SU-DHL-6 (cell line): ENCODE measurements at regions not wholly inside any gene's neighbourhood (a gene's known extent, or its start where the extent isn't known, plus 50 kb on each side); places are given as distances from the start of the nearest gene placed in this dataset.

Experiments
- H2AFZ ChIP-seq: fragments of 200-600 bp; sonication (generic); 2 replicates; pipeline ENCODE4 v1.6.1; 2014; ENCODE audit warnings: low read depth, mild to moderate bottlenecking, moderate library complexity, mixed read lengths, antibody characterized with exemption, low read length; ENCODE audit not compliant: severe bottlenecking
- H3F3A ChIP-seq: fragments of 200-600 bp; shearing (Covaris generic); 2 replicates; pipeline ENCODE4 v1.6.0; 2016; ENCODE audit warnings: antibody characterized with exemption, mild to moderate bottlenecking; ENCODE audit not compliant: insufficient read depth
- H3K27ac ChIP-seq: fragments of 200-600 bp; sonication (generic); 2 replicates; pipeline ENCODE4 v1.5.1; 2016; ENCODE audit warnings: low read depth, mild to moderate bottlenecking, low read length, moderate library complexity, mixed read lengths
- H3K27me3 ChIP-seq: fragments of 200-600 bp; sonication (generic), shearing (Covaris generic); 2 replicates; pipeline ENCODE4 v1.6.0; 2014; ENCODE audit warnings: mild to moderate bottlenecking, low read length
- H3K36me3 ChIP-seq: fragments of 200-600 bp; sonication (generic); 2 replicates; pipeline ENCODE4 v1.6.1; 2014; ENCODE audit warnings: mild to moderate bottlenecking, low read length, mixed read lengths
- H3K4me2 ChIP-seq: fragments of 300-600, 200-600 bp; shearing (Covaris generic), sonication (generic); 2 replicates; pipeline ENCODE4 v1.6.0; 2014; ENCODE audit warnings: low read length, low read depth, mild to moderate bottlenecking; ENCODE audit not compliant: poor library complexity, severe bottlenecking
- H3K4me3 ChIP-seq: fragments of 200-600 bp; sonication (generic); 2 replicates; pipeline ENCODE4 v1.5.1; 2014; ENCODE audit warnings: antibody characterized with exemption, low read length, mild to moderate bottlenecking, mixed read lengths; ENCODE audit not compliant: insufficient read depth, poor library complexity, severe bottlenecking
- H3K79me2 ChIP-seq: fragments of 200-600 bp; sonication (generic); 2 replicates; pipeline ENCODE4 v1.6.1; 2014; ENCODE audit warnings: mild to moderate bottlenecking, low read length, moderate library complexity; ENCODE audit not compliant: insufficient read depth
- H3K9ac ChIP-seq: fragments of 200-600 bp; sonication (generic); 2 replicates; pipeline ENCODE4 v1.7.0; 2014; ENCODE audit warnings: mild to moderate bottlenecking, low read length
- H3K9me2 ChIP-seq: fragments of 200-600 bp; sonication (generic); replicated peaks from 2 replicates; pipeline ENCODE4 v1.6.1; 2014; ENCODE audit warnings: low read length; ENCODE audit not compliant: insufficient read depth
- H3K9me3 ChIP-seq: fragments of 200-600 bp; sonication (generic); 2 replicates; pipeline ENCODE4 v1.6.1; 2014; ENCODE audit warnings: low read length, mixed read lengths; ENCODE audit not compliant: insufficient read depth
- H4K20me1 ChIP-seq: fragments of 200-600 bp; sonication (generic); 2 replicates; pipeline ENCODE4 v1.6.1; 2014; ENCODE audit warnings: low read depth, mild to moderate bottlenecking, antibody characterized with exemption, low read length, moderate library complexity, mixed read lengths
- EZH2phosphoT487 ChIP-seq: fragments of 200-600 bp; sonication (generic), shearing (Covaris generic); conservative IDR thresholded peaks from 2 replicates; pipeline ENCODE4 v1.6.1; 2018; ENCODE audit warnings: mild to moderate bottlenecking, antibody characterized with exemption, low read length, moderate library complexity, mixed read lengths
- TF ChIP-seq, protein P1 (sequence below): fragments of 200-600 bp; sonication (generic); IDR thresholded peaks from one replicate; pipeline ENCODE4 v1.5.1; 2017; ENCODE audit warnings: antibody characterized with exemption, mild to moderate bottlenecking, low read length, moderate library complexity; ENCODE audit not compliant: insufficient read depth, poor library complexity, severe bottlenecking

DNA sequence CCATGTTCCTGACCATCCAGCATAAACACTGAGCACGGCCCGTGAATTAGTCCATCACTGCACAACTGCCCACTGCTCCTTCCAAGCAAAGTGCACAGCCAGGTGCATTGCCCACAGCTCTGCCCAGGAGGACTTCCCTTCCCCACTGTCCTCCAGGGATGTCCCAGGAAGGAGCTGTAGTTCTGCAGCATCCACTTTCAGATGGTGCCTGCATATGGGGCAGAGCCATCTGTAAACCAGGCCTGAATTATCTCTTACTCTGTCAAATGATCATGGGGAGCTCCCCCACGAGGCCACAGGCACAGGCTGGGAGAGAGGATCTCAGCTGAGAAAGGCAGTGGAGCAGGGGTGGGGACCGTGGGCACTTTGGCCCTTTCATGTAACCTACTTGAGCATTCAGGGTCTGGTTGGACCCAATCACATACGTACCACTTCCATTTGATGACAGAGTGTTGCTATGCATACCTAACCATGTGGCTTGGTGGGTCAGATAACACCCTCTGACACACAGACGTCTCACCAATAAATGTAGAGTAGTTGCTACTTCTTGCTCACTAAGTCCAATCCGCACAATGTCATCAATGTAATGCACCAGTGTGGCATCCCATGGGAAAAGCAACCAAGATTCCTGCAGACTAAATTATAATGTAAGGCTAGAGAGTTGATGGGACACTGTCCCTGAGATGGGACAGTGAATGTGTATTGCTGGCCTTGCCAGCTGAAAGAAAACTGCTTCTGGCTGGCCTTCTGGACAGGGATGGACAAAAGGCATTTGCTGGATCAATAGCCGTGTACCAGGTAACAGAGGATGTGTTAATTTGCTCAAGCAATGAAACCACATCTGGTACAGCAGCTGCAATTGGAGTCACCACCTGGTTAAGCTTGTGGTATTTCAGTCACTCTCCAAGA, 113.8 kb upstream of the C14orf180 start:
- Histone ChIP-seq H3K9ac (no peak overlapping the region), H3K79me2 (no peaks in the 10 kb centered on the region), H3K9me3 (no peaks in the 10 kb centered on the region), H4K20me1 (no peaks in the 10 kb centered on the region), H2AFZ (no peak overlapping the region), H3K4me3 (no peak overlapping the region), H3K27ac (no peak overlapping the region), H3F3A (no peaks in the 10 kb centered on the region), H3K27me3 (no peaks in the 10 kb centered on the region), H3K4me2 (no peak overlapping the region), H3K36me3 (no peaks in the 10 kb centered on the region), H3K9me2 (no peaks in the 10 kb centered on the region)
- TF ChIP-seq EZH2phosphoT487, result no peak
- TF ChIP-seq, protein P1, sequence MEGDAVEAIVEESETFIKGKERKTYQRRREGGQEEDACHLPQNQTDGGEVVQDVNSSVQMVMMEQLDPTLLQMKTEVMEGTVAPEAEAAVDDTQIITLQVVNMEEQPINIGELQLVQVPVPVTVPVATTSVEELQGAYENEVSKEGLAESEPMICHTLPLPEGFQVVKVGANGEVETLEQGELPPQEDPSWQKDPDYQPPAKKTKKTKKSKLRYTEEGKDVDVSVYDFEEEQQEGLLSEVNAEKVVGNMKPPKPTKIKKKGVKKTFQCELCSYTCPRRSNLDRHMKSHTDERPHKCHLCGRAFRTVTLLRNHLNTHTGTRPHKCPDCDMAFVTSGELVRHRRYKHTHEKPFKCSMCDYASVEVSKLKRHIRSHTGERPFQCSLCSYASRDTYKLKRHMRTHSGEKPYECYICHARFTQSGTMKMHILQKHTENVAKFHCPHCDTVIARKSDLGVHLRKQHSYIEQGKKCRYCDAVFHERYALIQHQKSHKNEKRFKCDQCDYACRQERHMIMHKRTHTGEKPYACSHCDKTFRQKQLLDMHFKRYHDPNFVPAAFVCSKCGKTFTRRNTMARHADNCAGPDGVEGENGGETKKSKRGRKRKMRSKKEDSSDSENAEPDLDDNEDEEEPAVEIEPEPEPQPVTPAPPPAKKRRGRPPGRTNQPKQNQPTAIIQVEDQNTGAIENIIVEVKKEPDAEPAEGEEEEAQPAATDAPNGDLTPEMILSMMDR, result no peak

DNA sequence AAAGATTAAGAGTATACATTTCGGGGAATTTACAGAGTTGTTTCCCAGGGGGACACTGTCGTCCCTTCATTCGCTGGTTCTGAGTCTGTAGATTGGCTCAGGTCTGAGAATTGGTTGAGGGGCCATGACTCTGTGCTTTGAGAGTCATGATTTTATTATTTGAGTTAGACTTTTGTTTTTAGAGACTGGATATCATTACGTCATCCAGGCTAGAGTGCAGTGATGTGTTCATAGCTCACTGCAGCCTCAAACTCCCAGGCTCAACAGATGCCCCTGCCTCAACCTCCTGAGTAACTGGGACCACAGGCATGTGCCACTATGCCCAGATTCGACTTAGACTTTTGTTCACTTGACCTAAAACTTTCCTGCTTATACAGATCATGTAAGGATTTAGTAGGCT, 112.3 kb upstream of the C14orf180 start:
- Histone ChIP-seq H3K9ac (no peak overlapping the region), H3K4me2 (no peak overlapping the region), H3K27ac (no peak overlapping the region), H3K36me3 (no peaks in the 10 kb centered on the region), H3K4me3 (no peak overlapping the region), H2AFZ (no peak overlapping the region), H3K79me2 (no peaks in the 10 kb centered on the region), H4K20me1 (no peaks in the 10 kb centered on the region), H3F3A (no peaks in the 10 kb centered on the region), H3K9me2 (no peaks in the 10 kb centered on the region), H3K9me3 (no peaks in the 10 kb centered on the region), H3K27me3 (no peaks in the 10 kb centered on the region)
- TF ChIP-seq EZH2phosphoT487, result no peak
- TF ChIP-seq, protein P1, result no peak

DNA sequence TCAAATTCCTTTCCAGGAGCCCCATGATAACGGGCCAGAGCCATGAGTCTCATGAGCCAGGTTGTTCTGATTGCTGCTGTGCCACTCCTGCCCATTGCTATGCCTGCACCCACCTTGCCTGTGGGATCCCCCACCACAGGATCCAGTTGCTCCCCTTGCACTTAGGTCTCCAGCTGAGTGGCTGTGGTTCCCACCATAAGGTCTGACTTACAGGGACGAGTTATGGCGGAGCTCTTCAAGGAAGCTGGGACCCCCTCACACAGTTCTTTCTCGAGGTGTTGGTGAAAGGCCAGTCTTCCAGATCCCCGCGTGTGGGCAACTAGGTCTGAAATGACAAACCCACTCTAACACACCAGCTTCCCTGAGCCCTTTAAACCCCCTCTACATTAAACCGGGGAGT, 111.9 kb upstream of the C14orf180 start:
- H3K4me2 ChIP-seq, result no peak overlapping the region
- no peak for TF ChIP-seq EZH2phosphoT487
- TF ChIP-seq, protein P1, result no peak

More for the DNA sequence above, 111.9 kb upstream of the C14orf180 start:
- no peaks in the 10 kb centered on the region for H3K36me3 ChIP-seq
- H4K20me1 ChIP-seq, result no peaks in the 10 kb centered on the region
- no peak overlapping the region for H3K27ac ChIP-seq
- no peak overlapping the region for H3K4me3 ChIP-seq
- no peaks in the 10 kb centered on the region for H3F3A ChIP-seq
- no peaks in the 10 kb centered on the region for H3K9me2 ChIP-seq
- no peaks in the 10 kb centered on the region for H3K27me3 ChIP-seq
- H3K79me2 ChIP-seq, result no peaks in the 10 kb centered on the region
- H3K9ac ChIP-seq, result no peak overlapping the region
- H3K9me3 ChIP-seq, result no peaks in the 10 kb centered on the region
- no peak overlapping the region for H2AFZ ChIP-seq
